Psoas muscle (tissue), 7 donors: ENCODE measurements at regions not wholly inside any gene's neighbourhood (a gene's known extent, or its start where the extent isn't known, plus 50 kb on each side); places are given as distances from the start of the nearest gene placed in this dataset.
"Not testable (repeated sequence)": the region's sequence is repeated elsewhere in the genome, so short reads cannot be mapped to it uniquely, and the experiment has no call there.

Source experiments
- ATAC-seq, 4 donors: fragments of 200-7000 bp; cut with Tn5 transposase; one replicate each; pipeline ENCODE4 v1.9.1; 2020; ENCODE audit warnings: moderate library complexity in 3 of 4, mild to moderate bottlenecking in 2 of 4
- DNase-seq, 2 donors: peaks; one replicate each; pipeline ENCODE4 v3.0.0-alpha.2; 2020
- H3K27ac ChIP-seq: fragments of 200-600 bp; one replicate; pipeline ENCODE4 v1.8.0; 2022
- H3K27me3 ChIP-seq, 3 donors: fragments of 200-600 bp in 1 of 3; one replicate each; pipeline versions ENCODE4 v1.6.1 to v1.8.0; 2013 to 2022; ENCODE audit warnings: low read length in 2 of 3, mild to moderate bottlenecking in 2 of 3, moderate library complexity in 1 of 3; ENCODE audit not compliant: insufficient read depth in 3 of 3
- H3K36me3 ChIP-seq, 2 donors: fragments of 200-600 bp in 1 of 2; one replicate each; pipeline versions ENCODE4 v1.6.1 to v1.8.0; 2013 to 2022; ENCODE audit warnings: low read depth in 1 of 2, mild to moderate bottlenecking in 1 of 2, moderate library complexity in 1 of 2; ENCODE audit not compliant: insufficient read depth in 1 of 2
- H3K4me1 ChIP-seq: fragments of 200-600 bp; one replicate; pipeline ENCODE4 v1.8.0; 2022
- H3K4me3 ChIP-seq: fragments of 200-600 bp; one replicate; pipeline ENCODE4 v1.8.0; 2022; ENCODE audit warnings: mild to moderate bottlenecking
- H3K9me3 ChIP-seq: fragments of 200-600 bp; one replicate; pipeline ENCODE4 v1.8.0; 2022
- CTCF ChIP-seq: fragments of 200-600 bp; IDR thresholded peaks from one replicate; pipeline ENCODE4 v1.8.0; 2022; ENCODE audit warnings: antibody characterized with exemption
- WGBS, 3 donors: extraction: QIAGEN DNeasy Blood & Tissue Kit; methylation state at CpG; one replicate each; pipeline versions ENCODE4 v1.1.6 to v1.1.7; 2013; 5-methylcytosine and 5-hydroxymethylcytosine counted together
- intact Hi-C, 2 donors: fragments of 100-400 bp; cut with DNase I; formaldehyde crosslinking; loops; one replicate each; pipeline versions ENCODE4 v1.11.0 to v1.14.2; 2022
- donor health status: healthy with polysubstance abuse.
- donor health status: DM: no; HTN: no; CAD: no; lungs with moderate emphysema.
- donor health status: Bipolar disorder and iron deficiency.
- donor health status: healthy.
- donor health status: DM: yes; HTN: yes; CAD: no.
- donor health status: DM: no; HTN: no; CAD: no.
- donor health status: DM: yes; HTN: yes; CAD: no.

- DNase-seq (no peak), ATAC-seq (no peak)
- Histone ChIP-seq H3K9me3 (no peaks in the 10 kb centered on the region), H3K27me3 (no peaks in the 10 kb centered on the region), H3K4me1 (no peaks in the 10 kb centered on the region), H3K27ac (no peak overlapping the region), H3K4me3 (no peak overlapping the region), H3K36me3 (no peaks in the 10 kb centered on the region)
- WGBS, 3 donors, result 86 to 88% (median 87%) methylated on average over 5 of the region's 5 CpGs
- no peak for TF ChIP-seq CTCF
- intact Hi-C loops, result no loop called here
These were observed 125.4 kb downstream of the PSAT1 start for GRCh38 chr9:78422309-78422708.

GRCh38 chr9:78424299-78424698, 127.4 kb downstream of the PSAT1 start:
- 94 to 96% (median 95%) methylated on average over 3 of the region's 3 CpGs for WGBS, 3 donors
- Histone ChIP-seq H3K4me3 (no peak overlapping the region), H3K27ac (no peak overlapping the region), H3K9me3 (peaks cover 2% of the 10 kb centered on the region), H3K36me3 (no peaks in the 10 kb centered on the region), H3K27me3 (no peaks in the 10 kb centered on the region), H3K4me1 (no peaks in the 10 kb centered on the region)
- intact Hi-C loops, result no loop called here
- DNase-seq, result no peak
- ATAC-seq, result no peak
- no peak for TF ChIP-seq CTCF

- no peak overlapping the region for H3K4me3 ChIP-seq
- no peaks in the 10 kb centered on the region for H3K4me1 ChIP-seq
- no peak for DNase-seq
- 85 to 92% (median 87%) methylated on average over 2 of the region's 2 CpGs for WGBS, 3 donors
- ATAC-seq, result no peak
- H3K36me3 ChIP-seq, result no peaks in the 10 kb centered on the region
- intact Hi-C loops, result no loop called here
- H3K27ac ChIP-seq, result no peak overlapping the region
- no peak for TF ChIP-seq CTCF
- H3K9me3 ChIP-seq, result peaks cover 6% of the 10 kb centered on the region
- H3K27me3 ChIP-seq, result no peaks in the 10 kb centered on the region
These were observed 131.7 kb downstream of the PSAT1 start for GRCh38 chr9:78428640-78429039.

- H3K36me3 ChIP-seq, result no peaks in the 10 kb centered on the region
- H3K27me3 ChIP-seq, result peaks cover 0 to 3% (median 0%) of the 10 kb centered on the region in 3 donors
- H3K4me3 ChIP-seq, result no peak overlapping the region
- peaks cover 6% of the 10 kb centered on the region for H3K9me3 ChIP-seq
- H3K4me1 ChIP-seq, result no peaks in the 10 kb centered on the region
- TF ChIP-seq CTCF, result no peak
- WGBS, 3 donors, result 84 to 94% (median 93%) methylated on average over 3 of the region's 3 CpGs
- H3K27ac ChIP-seq, result no peak overlapping the region
- DNase-seq (no peak), ATAC-seq (no peak)
- intact Hi-C loops, result loop anchor here in 1 of 2 donors (10.0 kb wide), 1 partner anchor 814 kb away; no protein-coding TSS in a partner anchor
These were observed 133.5 kb downstream of the PSAT1 start for GRCh38 chr9:78430387-78430786.

GRCh38 chr9:78431039-78431438, 134.1 kb downstream of the PSAT1 start:
- not testable (repeated sequence) for H3K27me3 ChIP-seq
- intact Hi-C loops, result loop anchor here in 1 of 2 donors (10.0 kb wide), 1 partner anchor 814 kb away; no protein-coding TSS in a partner anchor

More at GRCh38 chr9:78431039-78431438, 134.1 kb downstream of the PSAT1 start:
- not testable (repeated sequence) for ATAC-seq, DNase-seq, H3K27ac ChIP-seq, H3K36me3 ChIP-seq, H3K4me3 ChIP-seq, H3K4me1 ChIP-seq, H3K9me3 ChIP-seq
- 89 to 92% (median 91%) methylated on average over 6 of the region's 6 CpGs for WGBS, 3 donors
